Neural progenitor cell (in vitro differentiated cells): ENCODE measurements at regions not wholly inside any gene's neighbourhood (a gene's known extent, or its start where the extent isn't known, plus 50 kb on each side); places are given as distances from the start of the nearest gene placed in this dataset.

ENCODE experiments used
- CTCF ChIP-seq: fragments of 200-600 bp; sonication (generic); IDR thresholded peaks from 2 replicates; pipeline ENCODE4 v1.5.1; 2017; ENCODE audit warnings: antibody characterized with exemption, mild to moderate bottlenecking
- EZH2 ChIP-seq: fragments of 200-600 bp; sonication (generic); IDR thresholded peaks from 2 replicates; pipeline ENCODE4 v1.6.1; 2017; ENCODE audit warnings: antibody characterized with exemption, mild to moderate bottlenecking, moderate library complexity

GRCh38 chr7:81233208-81233940 lies 314.5 kb upstream of the SEMA3C start:
- no peak for TF ChIP-seq CTCF
- no peak for TF ChIP-seq EZH2
